Skeletal muscle tissue (tissue), 3 donors: ENCODE measurements at regions not wholly inside any gene's neighbourhood (a gene's known extent, or its start where the extent isn't known, plus 50 kb on each side); places are given as distances from the start of the nearest gene placed in this dataset.

Experiments
- H3K27ac ChIP-seq: one replicate; pipeline ENCODE4 v1.7.0; 2013; ENCODE audit warnings: mild to moderate bottlenecking, low read depth, low read length, inconsistent platforms
- H3K27me3 ChIP-seq, 3 donors: one replicate each; pipeline ENCODE4 v1.7.0; 2013; ENCODE audit warnings: low read length in 3 of 3; ENCODE audit not compliant: control insufficient read depth in 3 of 3, insufficient read depth in 3 of 3
- H3K36me3 ChIP-seq, 3 donors: one replicate each; pipeline ENCODE4 v1.7.0; 2013; ENCODE audit warnings: low read length in 3 of 3; ENCODE audit not compliant: control insufficient read depth in 3 of 3, insufficient read depth in 3 of 3
- H3K4me1 ChIP-seq, 3 donors: one replicate each; pipeline ENCODE4 v1.7.0; 2013; ENCODE audit warnings: low read length in 3 of 3, mild to moderate bottlenecking in 3 of 3; ENCODE audit not compliant: control insufficient read depth in 3 of 3, insufficient read depth in 3 of 3
- H3K4me3 ChIP-seq, 3 donors: one replicate each; pipeline ENCODE4 v1.7.0; 2013; ENCODE audit warnings: low read length in 3 of 3
- H3K9ac ChIP-seq, 3 donors: one replicate each; pipeline ENCODE4 v1.7.0; 2013; ENCODE audit warnings: low read length in 3 of 3, mild to moderate bottlenecking in 3 of 3, moderate library complexity in 2 of 3, low read depth in 1 of 3
- H3K9me3 ChIP-seq, 3 donors: one replicate each; pipeline ENCODE4 v1.7.0; 2013; ENCODE audit warnings: low read length in 3 of 3; ENCODE audit not compliant: control insufficient read depth in 3 of 3
- donor health status: Osteomylitis.

DNA sequence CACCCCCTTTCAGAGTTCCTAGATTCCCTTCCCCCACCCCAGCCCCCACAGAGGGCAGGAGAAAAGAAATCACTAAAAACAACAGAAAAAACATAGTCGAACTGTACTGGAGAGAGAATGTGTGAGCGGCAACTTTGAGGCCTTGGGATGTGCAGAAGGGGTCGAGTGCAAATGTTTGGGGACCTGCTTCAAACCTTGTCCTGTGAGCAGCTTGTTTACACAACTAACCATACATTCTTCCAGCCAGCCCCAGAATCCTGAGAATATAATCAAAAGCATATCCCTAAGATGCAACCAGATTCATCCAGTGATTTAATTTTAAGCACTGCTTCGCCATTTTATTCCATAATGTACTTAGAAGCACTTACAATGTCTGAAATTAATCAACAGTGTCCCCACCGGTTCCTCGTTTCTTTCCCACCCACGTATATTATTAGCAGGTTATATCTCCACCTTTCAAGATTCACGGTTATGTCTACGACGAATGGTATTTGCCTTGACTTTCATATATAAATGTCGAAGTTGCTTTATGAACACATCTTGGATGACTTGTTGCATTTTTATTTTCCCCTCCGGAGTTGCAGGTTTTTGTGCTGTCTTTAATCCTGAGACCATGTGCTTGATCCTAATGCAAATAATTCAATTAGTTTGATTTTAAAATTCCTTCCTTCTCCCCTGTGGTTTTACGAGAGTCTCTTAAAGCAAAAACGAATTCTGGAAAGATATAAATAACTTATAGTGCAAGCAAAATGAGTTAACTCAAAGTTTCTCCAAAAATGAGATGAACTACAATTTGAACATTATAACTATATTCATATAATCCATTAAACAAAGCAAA, 107.6 kb downstream of the ZIC5 start:
- Histone ChIP-seq H3K27me3 (no peaks in the 10 kb centered on the region), H3K9me3 (no peaks in the 10 kb centered on the region), H3K4me1 (no peaks in the 10 kb centered on the region), H3K36me3 (peaks cover 0 to 2% (median 0%) of the 10 kb centered on the region in 3 donors), H3K27ac (no peak overlapping the region), H3K9ac (no peak overlapping the region), H3K4me3 (no peak overlapping the region)

DNA sequence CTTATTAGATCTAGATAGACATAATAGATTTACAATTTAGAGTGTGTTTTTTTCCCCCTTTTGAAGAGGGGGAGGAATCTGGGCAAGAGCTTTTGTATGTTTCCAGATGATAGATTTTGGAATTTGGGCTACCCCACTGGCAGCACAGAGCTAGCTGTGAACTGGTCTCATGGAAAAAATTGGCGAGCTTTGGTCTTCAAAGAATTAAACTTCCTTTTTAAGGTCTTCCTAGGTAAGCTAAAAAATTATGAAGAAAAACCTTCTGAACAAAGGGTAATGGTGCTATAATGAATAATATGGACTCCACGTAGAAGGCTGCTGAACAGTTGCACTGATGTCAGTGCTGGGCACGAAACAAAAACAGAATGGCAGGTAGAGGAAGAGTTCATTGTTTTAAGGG, 109.3 kb downstream of the ZIC5 start:
- H3K27me3 ChIP-seq, result no peaks in the 10 kb centered on the region
- no peak overlapping the region for H3K9ac ChIP-seq
- no peak overlapping the region for H3K27ac ChIP-seq
- H3K36me3 ChIP-seq, result peaks cover 0 to 2% (median 0%) of the 10 kb centered on the region in 3 donors
- no peaks in the 10 kb centered on the region for H3K4me1 ChIP-seq
- H3K4me3 ChIP-seq, result no peak overlapping the region
- H3K9me3 ChIP-seq, result no peaks in the 10 kb centered on the region

DNA sequence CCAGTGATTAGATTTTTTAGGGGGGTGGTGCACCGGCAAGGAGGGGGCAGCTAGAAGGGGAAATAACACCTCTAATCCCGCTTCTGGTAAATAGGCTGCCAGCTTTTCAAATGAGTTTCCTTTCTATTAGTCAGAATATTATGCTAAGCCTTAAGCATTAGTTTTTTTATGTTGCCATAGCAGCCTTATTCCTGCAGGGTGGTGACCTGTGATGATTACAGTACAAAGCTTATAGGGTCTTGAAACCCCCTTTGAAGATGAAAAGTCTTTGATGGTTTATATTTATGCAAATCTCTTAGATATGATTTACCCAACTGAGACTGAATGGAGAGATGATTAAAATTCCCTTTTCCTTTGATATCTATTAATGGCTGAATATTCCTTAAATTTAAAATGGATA, 109.8 kb downstream of the ZIC5 start:
- Histone ChIP-seq H3K27me3 (no peaks in the 10 kb centered on the region), H3K4me1 (no peaks in the 10 kb centered on the region)

DNA sequence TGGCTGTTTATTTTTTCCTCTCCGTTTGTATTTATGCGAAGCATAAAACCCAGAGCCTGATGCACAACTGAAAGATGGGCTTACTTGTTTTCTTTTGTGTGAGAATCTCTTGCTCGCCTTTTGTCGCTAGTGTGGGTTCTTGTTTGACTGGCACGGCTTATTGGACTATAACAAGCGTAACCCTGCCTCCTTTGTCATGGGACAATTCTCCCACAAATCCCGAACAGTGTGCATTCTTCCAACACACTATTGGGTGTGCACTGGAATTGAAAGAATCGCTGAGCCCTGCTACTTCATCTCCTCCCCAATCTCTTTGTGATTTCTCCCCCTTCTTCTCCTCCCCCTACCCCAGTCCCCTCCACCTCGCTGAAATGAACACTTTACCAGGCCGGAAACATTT, 110.8 kb downstream of the ZIC5 start:
- H3K27ac ChIP-seq, result no peak overlapping the region
- peaks cover 0 to 2% (median 0%) of the 10 kb centered on the region in 3 donors for H3K36me3 ChIP-seq
- H3K9me3 ChIP-seq, result no peaks in the 10 kb centered on the region
- no peak overlapping the region for H3K4me3 ChIP-seq
- no peak overlapping the region for H3K9ac ChIP-seq
- H3K4me1 ChIP-seq, result no peaks in the 10 kb centered on the region
- H3K27me3 ChIP-seq, result no peaks in the 10 kb centered on the region

More for the DNA sequence above, 109.8 kb downstream of the ZIC5 start:
- Histone ChIP-seq H3K4me3 (no peak overlapping the region), H3K9me3 (no peaks in the 10 kb centered on the region), H3K36me3 (peaks cover 0 to 2% (median 0%) of the 10 kb centered on the region in 3 donors), H3K27ac (no peak overlapping the region), H3K9ac (no peak overlapping the region)

DNA sequence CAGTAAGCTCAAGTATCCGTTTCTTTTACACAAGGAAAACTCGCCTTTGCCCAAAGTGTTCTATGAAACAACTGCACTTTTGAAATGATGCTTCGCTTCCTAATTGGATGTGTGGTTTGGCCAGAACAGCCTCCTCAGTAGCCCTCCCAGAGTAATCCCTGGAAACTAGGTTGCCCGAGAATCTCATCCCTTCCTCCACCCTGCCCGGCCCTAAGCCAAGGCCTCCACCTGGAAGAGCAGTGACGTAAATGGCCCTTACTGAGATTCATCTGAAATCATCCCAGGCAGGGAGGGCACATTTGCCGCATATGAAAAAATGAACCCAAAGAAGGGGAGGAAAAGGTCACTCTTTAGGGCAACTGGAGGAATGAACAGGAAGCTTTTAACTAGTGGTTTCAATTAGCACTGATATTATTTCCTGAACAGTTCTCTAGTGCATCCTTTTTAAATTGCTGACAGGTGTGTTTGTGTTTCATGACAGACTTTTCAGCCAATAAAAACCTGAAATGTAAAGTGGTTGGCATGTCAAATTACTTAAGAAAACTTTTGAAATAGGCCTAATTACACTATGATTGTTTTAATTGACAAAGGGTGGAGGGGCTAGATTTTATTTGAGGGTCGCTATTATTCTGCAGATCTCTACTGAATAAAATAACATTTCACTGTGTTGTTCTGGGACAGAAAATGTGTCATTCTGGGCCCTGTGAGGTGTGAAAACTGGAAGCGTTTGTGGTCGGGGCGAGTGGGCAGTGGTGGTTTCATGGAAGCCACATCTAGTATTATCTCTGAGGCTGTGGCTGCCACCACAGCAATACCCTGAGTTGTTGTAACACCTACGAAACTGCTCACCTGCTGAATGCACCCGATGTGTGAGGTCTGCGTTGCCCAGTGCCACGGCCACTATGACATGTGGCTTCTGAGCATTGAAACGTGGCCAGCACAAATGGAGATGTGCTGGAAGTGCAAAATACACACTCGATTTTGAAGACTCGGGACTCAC, 112.1 kb downstream of the ZIC5 start:
- H3K27ac ChIP-seq, result no peak overlapping the region
- H3K27me3 ChIP-seq, result no peaks in the 10 kb centered on the region
- no peak overlapping the region for H3K4me3 ChIP-seq
- no peaks in the 10 kb centered on the region for H3K9me3 ChIP-seq
- H3K36me3 ChIP-seq, result no peaks in the 10 kb centered on the region
- no peak overlapping the region for H3K9ac ChIP-seq
- H3K4me1 ChIP-seq, result no peaks in the 10 kb centered on the region

DNA sequence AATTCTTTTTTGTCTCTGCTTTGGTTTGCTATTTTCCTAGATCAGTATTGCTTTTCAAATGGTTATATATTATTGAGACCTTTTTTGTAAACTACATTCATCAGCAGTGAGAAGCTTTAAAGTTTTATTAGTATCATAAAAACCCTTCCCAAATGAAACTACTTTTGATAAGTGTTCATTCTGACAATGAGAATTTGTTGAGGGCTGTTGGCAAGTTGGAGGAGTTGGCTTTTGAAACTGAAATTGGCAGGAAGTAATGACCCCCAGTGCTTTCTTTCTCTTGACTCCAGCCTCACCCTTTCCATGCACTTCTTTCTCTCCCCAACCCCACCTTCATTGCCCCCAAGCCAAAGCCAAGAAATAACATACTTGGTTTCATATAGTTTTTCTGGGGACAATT, 113.8 kb downstream of the ZIC5 start:
- no peak overlapping the region for H3K4me3 ChIP-seq
- H3K27me3 ChIP-seq, result no peaks in the 10 kb centered on the region
- H3K27ac ChIP-seq, result no peak overlapping the region
- H3K9ac ChIP-seq, result no peak overlapping the region
- H3K4me1 ChIP-seq, result no peaks in the 10 kb centered on the region
- no peaks in the 10 kb centered on the region for H3K9me3 ChIP-seq
- no peaks in the 10 kb centered on the region for H3K36me3 ChIP-seq

DNA sequence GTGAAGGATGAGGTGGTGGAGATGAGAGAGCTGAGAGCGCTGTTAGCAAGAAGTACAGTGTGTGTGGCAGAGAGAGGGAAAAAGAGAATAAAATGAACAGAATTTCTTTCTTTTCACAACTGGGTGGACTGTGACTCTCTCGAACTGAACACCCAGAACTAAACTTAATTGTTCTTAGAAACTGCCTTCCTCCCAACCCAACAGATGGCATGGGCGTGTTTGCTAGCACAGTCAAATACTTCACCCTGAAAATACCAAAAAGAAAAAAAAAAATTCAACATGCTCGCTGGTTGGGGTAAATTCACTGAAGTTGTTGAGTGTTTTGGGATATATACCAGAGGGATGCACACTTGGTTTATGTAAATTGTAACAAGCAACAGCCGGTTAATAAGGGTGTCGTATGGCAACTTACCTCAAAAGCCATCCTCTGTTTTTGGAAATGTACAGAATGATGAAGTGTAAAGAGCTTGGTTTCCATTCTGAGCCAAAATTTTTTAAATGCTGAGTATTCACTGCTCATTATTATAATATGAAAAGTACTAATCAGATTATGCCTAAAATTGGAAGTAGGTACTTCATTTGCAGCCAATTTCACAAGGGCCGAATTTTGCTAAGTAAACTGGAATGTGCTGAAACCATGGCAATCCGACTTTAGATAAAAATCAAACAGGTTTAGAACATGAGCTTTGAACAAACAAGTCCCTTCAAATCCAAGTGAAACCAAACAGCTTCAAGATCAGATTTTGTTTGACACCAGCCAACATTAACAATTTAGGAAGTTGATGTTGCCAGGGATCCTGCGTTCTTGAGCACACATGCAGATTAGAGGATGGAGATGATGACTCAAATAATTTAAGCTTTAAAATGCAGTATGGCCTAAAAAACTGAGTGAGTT, 115.8 kb downstream of the ZIC5 start:
- Histone ChIP-seq H3K36me3 (no peaks in the 10 kb centered on the region), H3K4me3 (no peak overlapping the region), H3K27ac (no peak overlapping the region), H3K9me3 (no peaks in the 10 kb centered on the region), H3K4me1 (no peaks in the 10 kb centered on the region), H3K9ac (no peak overlapping the region), H3K27me3 (no peaks in the 10 kb centered on the region)

DNA sequence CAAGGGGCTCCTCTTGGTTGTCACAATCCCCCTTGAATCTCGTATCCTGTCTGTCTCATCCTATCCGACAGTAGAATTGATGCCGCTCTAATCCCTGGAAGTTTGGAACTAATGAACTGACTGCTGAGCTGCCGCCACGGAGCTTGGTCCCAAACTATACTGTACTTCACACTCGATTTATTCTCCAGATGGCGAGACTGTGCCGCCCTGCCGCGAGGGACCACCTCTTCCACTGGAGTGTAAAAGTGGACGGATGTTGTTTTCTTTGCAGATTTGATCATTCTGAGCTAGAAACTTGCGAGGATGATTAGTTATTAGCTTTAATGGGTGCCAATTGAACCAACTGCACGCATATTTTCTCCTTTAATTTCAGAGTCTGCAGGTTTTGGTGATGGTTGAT, 117.2 kb downstream of the ZIC5 start:
- Histone ChIP-seq H3K4me3 (no peak overlapping the region), H3K9ac (no peak overlapping the region), H3K9me3 (no peaks in the 10 kb centered on the region), H3K27ac (no peak overlapping the region), H3K4me1 (no peaks in the 10 kb centered on the region), H3K36me3 (no peaks in the 10 kb centered on the region), H3K27me3 (no peaks in the 10 kb centered on the region)

DNA sequence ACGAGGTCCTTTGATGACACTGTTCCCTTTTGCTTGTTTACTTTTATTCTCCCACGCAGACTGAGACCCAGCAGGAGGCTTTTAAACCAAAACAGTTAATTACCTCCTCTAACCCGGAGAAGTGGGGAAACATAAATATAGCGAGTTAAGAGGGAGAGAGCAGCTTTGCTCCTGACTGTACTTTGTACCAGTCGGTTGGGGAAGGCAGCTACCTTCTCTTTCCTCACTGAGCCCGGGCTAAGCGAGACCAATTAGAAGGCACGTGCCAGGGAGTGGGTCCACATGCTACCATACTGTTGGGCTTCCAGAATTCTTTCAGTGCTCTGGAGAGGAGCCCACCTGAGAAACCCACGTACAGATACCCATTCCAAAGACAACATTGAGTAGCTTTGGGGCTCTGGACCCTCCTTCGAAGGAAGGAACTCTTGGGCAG, 124.2 kb downstream of the ZIC5 start:
- Histone ChIP-seq H3K36me3 (no peaks in the 10 kb centered on the region), H3K4me1 (no peaks in the 10 kb centered on the region), H3K9me3 (no peaks in the 10 kb centered on the region), H3K27ac (no peak overlapping the region), H3K27me3 (no peaks in the 10 kb centered on the region), H3K9ac (no peak overlapping the region), H3K4me3 (no peak overlapping the region)
